H1 (cell line): ENCODE measurements at regions not wholly inside any gene's neighbourhood (a gene's known extent, or its start where the extent isn't known, plus 50 kb on each side); places are given as distances from the start of the nearest gene placed in this dataset.

ENCODE experiments used
- CTCF ChIA-PET: fragments of 300-600 bp; sonication (Branson Sonifier 250); formaldehyde crosslinking; loops from one replicate; lab custom pipeline; 2021; ENCODE audit not compliant: partially characterized antibody; lab: Charles Lee
- POLR2A ChIA-PET: fragments of 300-600 bp; sonication (Branson Sonifier 250); formaldehyde crosslinking; loops from one replicate; lab custom pipeline; 2021; ENCODE audit warnings: inconsistent platforms; ENCODE audit not compliant: partially characterized antibody; lab: Charles Lee
- DNase-seq, 2 experiments: peaks; one replicate each; pipeline versions ENCODE4 v3.0.0 to v3.0.0-alpha.2; 2010 to 2022; ENCODE audit warnings: low spot score in 2 of 2, low read depth in 1 of 2, mixed read lengths in 1 of 2
- FAIRE-seq: peaks from 2 replicates; lab custom pipeline; 2011; peaks lifted over from hg19 to GRCh38; lab: Jason Lieb, UNC
- H2AFZ ChIP-seq: 2 replicates; pipeline ENCODE4 v1.8.1; 2012; ENCODE audit warnings: low read length, inconsistent platforms
- H2AK5ac ChIP-seq: 2 replicates; pipeline ENCODE4 v1.6.1; 2013; ENCODE audit warnings: low read depth, low read length
- H2BK120ac ChIP-seq: replicated peaks from 2 replicates; pipeline ENCODE3; 2013; ENCODE audit warnings: low read depth, low read length, inconsistent platforms
- H2BK12ac ChIP-seq: 2 replicates; pipeline ENCODE4 v1.6.1; 2013; ENCODE audit warnings: low read depth, low read length
- H2BK15ac ChIP-seq: 2 replicates; pipeline ENCODE4 v1.6.1; 2013; ENCODE audit warnings: low read length
- H2BK20ac ChIP-seq: 2 replicates; pipeline ENCODE4 v1.6.1; 2013; ENCODE audit warnings: low read length
- H2BK5ac ChIP-seq: 2 replicates; pipeline ENCODE4 v1.6.1; 2013; ENCODE audit warnings: low read depth, low read length
- H3K14ac ChIP-seq: 2 replicates; pipeline ENCODE4 v1.6.1; 2013; ENCODE audit warnings: inconsistent platforms; ENCODE audit not compliant: insufficient read length
- H3K18ac ChIP-seq: 2 replicates; pipeline ENCODE4 v1.6.1; 2013; ENCODE audit warnings: low read length; ENCODE audit errors: extremely low read depth
- H3K23ac ChIP-seq: 2 replicates; pipeline ENCODE4 v1.6.1; 2013; ENCODE audit warnings: inconsistent platforms; ENCODE audit not compliant: insufficient read length
- H3K23me2 ChIP-seq: 2 replicates; pipeline ENCODE4 v1.6.1; 2013; ENCODE audit warnings: low read depth, low read length
- H3K27ac ChIP-seq: 2 replicates; pipeline ENCODE4 v1.6.1; 2011; ENCODE audit warnings: low read depth, low read length, inconsistent platforms
- H3K27me3 ChIP-seq, 4 experiments: replicated peaks in 1 of 4; 1 replicate in 1 of 4; 2 replicates in 3 of 4; pipeline versions ENCODE4 v1.6.1 to v1.8.1; 2011 to 2013; ENCODE audit warnings: low read length in 3 of 4, mild to moderate bottlenecking in 3 of 4, inconsistent platforms in 2 of 4, mixed read lengths in 2 of 4, moderate library complexity in 1 of 4; ENCODE audit not compliant: control insufficient read depth in 3 of 4, insufficient read depth in 3 of 4; ENCODE audit errors: extremely low read depth in 1 of 4
- H3K36me3 ChIP-seq, 4 experiments: 2 replicates each; pipeline versions ENCODE4 v1.6.1 to v1.8.1; 2011 to 2013; ENCODE audit warnings: mild to moderate bottlenecking in 4 of 4, low read length in 3 of 4, moderate library complexity in 2 of 4, control low read depth in 1 of 4, inconsistent platforms in 1 of 4; ENCODE audit not compliant: insufficient read depth in 4 of 4, control insufficient read depth in 2 of 4
- H3K4ac ChIP-seq: replicated peaks from 2 replicates; pipeline ENCODE3; 2013; ENCODE audit warnings: low read length, low read depth, mixed read lengths, inconsistent platforms; ENCODE audit not compliant: insufficient read length
- H3K4me1 ChIP-seq, 4 experiments: replicated peaks in 1 of 4; 1 replicate in 1 of 4; 2 replicates in 3 of 4; pipeline versions ENCODE4 v1.6.1 to v1.8.1; 2011 to 2013; ENCODE audit warnings: low read length in 3 of 4, inconsistent platforms in 2 of 4, mixed read lengths in 1 of 4; ENCODE audit not compliant: insufficient read depth in 4 of 4, control insufficient read depth in 3 of 4
- H3K4me2 ChIP-seq, 2 experiments: 2 replicates each; pipeline versions ENCODE4 v1.6.1 to v1.8.1; 2011 to 2013; ENCODE audit warnings: low read depth in 2 of 2, low read length in 2 of 2, control low read depth in 1 of 2, inconsistent platforms in 1 of 2, mild to moderate bottlenecking in 1 of 2; ENCODE audit not compliant: insufficient read depth in 1 of 2
- H3K4me3 ChIP-seq, 4 experiments: fragments of 200-600, 300-600 bp in 1 of 4; sonication (generic), shearing (Covaris generic), sonication (Bioruptor Twin) in 1 of 4; 2 replicates each; pipeline versions ENCODE4 v1.5.1 to v1.8.1; 2011 to 2016; ENCODE audit warnings: low read length in 4 of 4, low read depth in 3 of 4, control low read depth in 2 of 4, inconsistent platforms in 2 of 4, mild to moderate bottlenecking in 2 of 4, mixed read lengths in 1 of 4, moderate library complexity in 1 of 4; ENCODE audit not compliant: insufficient read depth in 2 of 4; ENCODE audit errors: extremely low read depth in 1 of 4
- H3K56ac ChIP-seq: replicated peaks from 2 replicates; pipeline ENCODE3; 2013; ENCODE audit warnings: low read depth, mild to moderate bottlenecking, mixed read lengths, low read length, inconsistent platforms; ENCODE audit not compliant: insufficient read length
- H3K79me1 ChIP-seq: 2 replicates; pipeline ENCODE4 v1.6.1; 2013; ENCODE audit warnings: low read depth, low read length, control low read depth
- H3K79me2 ChIP-seq, 2 experiments: 2 replicates each; pipeline versions ENCODE4 v1.6.1 to v1.8.1; 2012 to 2013; ENCODE audit warnings: low read length in 2 of 2, mild to moderate bottlenecking in 2 of 2, inconsistent platforms in 1 of 2; ENCODE audit not compliant: insufficient read depth in 2 of 2, control insufficient read depth in 1 of 2
- H3K9ac ChIP-seq, 4 experiments: replicated peaks in 1 of 4; 1 replicate in 1 of 4; 2 replicates in 3 of 4; pipeline versions ENCODE4 v1.6.1 to v1.8.1; 2011 to 2013; ENCODE audit warnings: low read depth in 3 of 4, low read length in 3 of 4, control low read depth in 2 of 4, mild to moderate bottlenecking in 2 of 4, moderate library complexity in 2 of 4, inconsistent platforms in 1 of 4; ENCODE audit errors: extremely low read depth in 1 of 4
- H3K9me3 ChIP-seq, 2 experiments: 2 replicates each; pipeline versions ENCODE4 v1.6.1 to v1.8.1; 2012 to 2013; ENCODE audit warnings: mild to moderate bottlenecking in 2 of 2, moderate library complexity in 2 of 2, control low read depth in 1 of 2, inconsistent platforms in 1 of 2, low read depth in 1 of 2, low read length in 1 of 2, mixed read lengths in 1 of 2; ENCODE audit not compliant: insufficient read depth in 2 of 2
- H4K20me1 ChIP-seq, 2 experiments: replicated peaks in 1 of 2; 2 replicates each; pipeline versions ENCODE3 to v1.8.1; 2011 to 2013; ENCODE audit warnings: inconsistent platforms in 2 of 2, low read length in 2 of 2, mild to moderate bottlenecking in 1 of 2; ENCODE audit not compliant: insufficient read depth in 2 of 2, control insufficient read depth in 1 of 2
- H4K5ac ChIP-seq: 2 replicates; pipeline ENCODE4 v1.6.1; 2013; ENCODE audit warnings: low read length, low read depth, mixed read lengths, inconsistent platforms; ENCODE audit not compliant: insufficient read length
- H4K8ac ChIP-seq: 2 replicates; pipeline ENCODE4 v1.8.0; 2013; ENCODE audit warnings: mild to moderate bottlenecking, moderate library complexity, low read length, inconsistent platforms; ENCODE audit not compliant: insufficient read depth; ENCODE audit errors: extremely low read depth
- H4K91ac ChIP-seq: replicated peaks from 2 replicates; pipeline ENCODE3; 2013; ENCODE audit warnings: low read length, mixed read lengths, inconsistent platforms; ENCODE audit not compliant: insufficient read length
- ASH2L ChIP-seq: fragments of 200-600, 300-600 bp; sonication (generic); IDR thresholded peaks from one replicate; pipeline ENCODE4 v1.7.1; 2017; ENCODE audit warnings: low read length
- POLR2A ChIP-seq, 2 experiments: IDR thresholded peaks; 1 replicate in 1 of 2; 2 replicates in 1 of 2; pipeline ENCODE4 v1.6.1; 2011; ENCODE audit warnings: low read depth in 2 of 2, low read length in 2 of 2, mild to moderate bottlenecking in 2 of 2; ENCODE audit errors: control extremely low read depth in 1 of 2
- TCF12 ChIP-seq: IDR thresholded peaks from 2 replicates; pipeline ENCODE4 v1.6.1; 2011; ENCODE audit warnings: low read depth, mild to moderate bottlenecking, low read length
- WGBS, 2 experiments: shearing (Covaris generic) in 1 of 2; methylation state at CpG; one replicate each; pipeline versions ENCODE4 v1.1.6 to v1.1.7; 2013 to 2015; ENCODE audit warnings: low lambda C conversion rate in 2 of 2, mixed read lengths in 2 of 2, inconsistent platforms in 1 of 2, low coverage in 1 of 2, missing lambda C conversion rate in 1 of 2; ENCODE audit not compliant: insufficient replicate concordance in 2 of 2, insufficient coverage in 1 of 2, insufficient read length in 1 of 2; ENCODE audit errors: extremely low coverage in 1 of 2, missing lambda C conversion rate in 1 of 2; 5-methylcytosine and 5-hydroxymethylcytosine counted together

- Histone ChIP-seq H4K20me1 (no peaks in the 10 kb centered on the region), H3K9me3 (no peaks in the 10 kb centered on the region), H3K27me3 (peaks cover 0 to 2% (median 0%) of the 10 kb centered on the region in 4 experiments; a peak in 3 of 7 replicates), H2BK15ac (no peak overlapping the region), H3K79me1 (no peaks in the 10 kb centered on the region), H2BK12ac (no peak overlapping the region), H4K91ac (no peak overlapping the region), H4K8ac (no peak overlapping the region), H3K23ac (no peak overlapping the region), H2BK120ac (no peak overlapping the region), H3K4ac (no peak overlapping the region), H3K4me2 (no peak overlapping the region), H2AK5ac (no peak overlapping the region), H2AFZ (no peak overlapping the region), H3K23me2 (no peaks in the 10 kb centered on the region), H4K5ac (no peak overlapping the region), H3K14ac (no peak overlapping the region), H3K79me2 (no peaks in the 10 kb centered on the region), H3K9ac (no peak overlapping the region), H2BK5ac (no peak overlapping the region), H3K4me1 (no peaks in the 10 kb centered on the region), H3K36me3 (no peaks in the 10 kb centered on the region), H2BK20ac (no peak overlapping the region), H3K56ac (no peak overlapping the region), H3K18ac (no peak overlapping the region), H3K27ac (no peak overlapping the region), H3K4me3 (no peak overlapping the region)
- 86% methylated on average over 15 of the region's 15 CpGs; no CpG with 5 or more reads in 1 of the 2 experiments for whole genome bisulfite sequencing, 2 experiments
- ChIA-PET POLR2A (interaction anchor here (6.7 kb wide), 1 partner anchor 9 kb away, joined by 51 read pairs; no protein-coding TSS in a partner anchor), CTCF (interaction anchor here (0.6 to 23.5 kb wide), 23 partner anchors 1 to 395 kb away, joined by 3 to 434 read pairs (median 3); no protein-coding TSS in a partner anchor)
- FAIRE-seq (no peak), DNase-seq (no peak)
- no peak for TF ChIP-seq POLR2A (IDR thresholded peaks at IDR 0.05; ENCODE audit: control extremely low read depth in 1 of 2, low read depth in 2 of 2, low read length in 2 of 2)
- no peak for TF ChIP-seq ASH2L
- no peak for TF ChIP-seq TCF12
Measured at GRCh38 chr2:121084130-121084680, 200.8 kb downstream of the TFCP2L1 start.
